Testis (tissue), 2 donors: ENCODE measurements at regions not wholly inside any gene's neighbourhood (a gene's known extent, or its start where the extent isn't known, plus 50 kb on each side); places are given as distances from the start of the nearest gene placed in this dataset.

Source experiments
- POLR2A ChIP-seq: fragments of 450-650 bp; IDR thresholded peaks from one replicate; pipeline ENCODE4 v1.6.1; 2017; ENCODE audit warnings: antibody characterized with exemption, mild to moderate bottlenecking, moderate library complexity
- TF ChIP-seq, protein P1 (sequence below), 3 experiments: fragments of 450-650 bp in 2 of 3; fragments of 200-600 bp in 1 of 3; sonication (generic) in 1 of 3; IDR thresholded peaks; one replicate each; pipeline ENCODE4 v1.5.1; 2016 to 2019; ENCODE audit warnings: antibody characterized with exemption in 3 of 3, mild to moderate bottlenecking in 2 of 3, moderate library complexity in 1 of 3

- TF ChIP-seq, protein P1, sequence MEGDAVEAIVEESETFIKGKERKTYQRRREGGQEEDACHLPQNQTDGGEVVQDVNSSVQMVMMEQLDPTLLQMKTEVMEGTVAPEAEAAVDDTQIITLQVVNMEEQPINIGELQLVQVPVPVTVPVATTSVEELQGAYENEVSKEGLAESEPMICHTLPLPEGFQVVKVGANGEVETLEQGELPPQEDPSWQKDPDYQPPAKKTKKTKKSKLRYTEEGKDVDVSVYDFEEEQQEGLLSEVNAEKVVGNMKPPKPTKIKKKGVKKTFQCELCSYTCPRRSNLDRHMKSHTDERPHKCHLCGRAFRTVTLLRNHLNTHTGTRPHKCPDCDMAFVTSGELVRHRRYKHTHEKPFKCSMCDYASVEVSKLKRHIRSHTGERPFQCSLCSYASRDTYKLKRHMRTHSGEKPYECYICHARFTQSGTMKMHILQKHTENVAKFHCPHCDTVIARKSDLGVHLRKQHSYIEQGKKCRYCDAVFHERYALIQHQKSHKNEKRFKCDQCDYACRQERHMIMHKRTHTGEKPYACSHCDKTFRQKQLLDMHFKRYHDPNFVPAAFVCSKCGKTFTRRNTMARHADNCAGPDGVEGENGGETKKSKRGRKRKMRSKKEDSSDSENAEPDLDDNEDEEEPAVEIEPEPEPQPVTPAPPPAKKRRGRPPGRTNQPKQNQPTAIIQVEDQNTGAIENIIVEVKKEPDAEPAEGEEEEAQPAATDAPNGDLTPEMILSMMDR (IDR thresholded peaks at IDR 0.05) = no peak
- TF ChIP-seq POLR2A = no peak
Observed at GRCh38 chr6:165716886-165717285, 53.8 kb upstream of the PDE10A start.
